ENCODE measurements at regions not wholly inside any gene's neighbourhood (a gene's known extent, or its start where the extent isn't known, plus 50 kb on each side); places are given as distances from the start of the nearest gene placed in this dataset.

- H3K79me2 ChIP-seq (ENCODE audit: control insufficient read depth, insufficient read depth, low read length): no peaks in the 10 kb centered on the region
- in situ Hi-C loops (cut with MboI) (no loop called here), intact Hi-C loops (cut with micrococcal nuclease) (no loop called here)
- DNase-seq (ENCODE audit: extremely low read depth in 1 of 4, low spot score in 3 of 4) (no peak), FAIRE-seq (no peak), ATAC-seq (no peak)
- H3K9me3 ChIP-seq (replicated peaks; ENCODE audit: control insufficient read depth, insufficient read depth, low read depth, low read length): no peaks in the 10 kb centered on the region
- no peak overlapping the region for H3K4me2 ChIP-seq (ENCODE audit: insufficient read depth, low read length)
- H3K36me3 ChIP-seq (ENCODE audit: control insufficient read depth, insufficient read depth, low read length): no peaks in the 10 kb centered on the region
- H3K27me3 ChIP-seq (ENCODE audit: control insufficient read depth in 2 of 2, insufficient read depth in 2 of 2, low read length in 2 of 2): no peaks in the 10 kb centered on the region; a peak in 1 of 5 replicates
- H3K9me1 ChIP-seq (ENCODE audit: control insufficient read depth, insufficient read depth, low read length): no peaks in the 10 kb centered on the region
- H4K20me1 ChIP-seq (replicated peaks; ENCODE audit: control insufficient read depth, insufficient read depth, low read length): no peaks in the 10 kb centered on the region
- H3K4me3 ChIP-seq: no peak overlapping the region
- H3K27ac ChIP-seq (ENCODE audit: extremely low read depth, low read depth, low read length): no peak overlapping the region
- WGBS (ENCODE audit: insufficient coverage, low coverage, missing lambda C conversion rate): 0% methylated on average over 3 of the region's 3 CpGs
- POLR2A ChIA-PET: no interaction called here
- no peak overlapping the region for H2AFZ ChIP-seq (ENCODE audit: low read depth, low read length)
- no peak overlapping the region for H3K9ac ChIP-seq (ENCODE audit: insufficient read depth in 1 of 2, low read depth in 2 of 2, low read length in 2 of 2)
- TF ChIP-seq ZBTB9 (CRISPR knock-in tag; IDR thresholded peaks at IDR 0.05) (no peak), ZNF140 (CRISPR knock-in tag; IDR thresholded peaks at IDR 0.05) (no peak), CC2D1A (IDR thresholded peaks at IDR 0.05) (no peak), SRSF1 (IDR thresholded peaks at IDR 0.05; ENCODE audit: low read depth, low read length) (no peak), TCFL5 (CRISPR knock-in tag; conservative IDR thresholded peaks at IDR 0.05) (no peak), KHSRP (IDR thresholded peaks at IDR 0.05) (no peak), NFE2 (IDR thresholded peaks at IDR 0.05; ENCODE audit: low read depth) (no peak), PHF20 (IDR thresholded peaks at IDR 0.05; ENCODE audit: partially characterized antibody) (no peak)
- H3K4me1 ChIP-seq (replicated peaks in 1 of 2; ENCODE audit: control insufficient read depth in 2 of 2, insufficient read depth in 2 of 2, low read length in 2 of 2): no peaks in the 10 kb centered on the region
- CTCF ChIA-PET (ENCODE audit: low intra/inter-chr PET ratio): no interaction called here
- no TSS peak for BruUV-seq (replicated peaks)
Observed at GRCh38 chr12:118574288-118574687, 197.9 kb downstream of the SUDS3 start.
